Prostate gland (tissue), 2 donors: ENCODE measurements at regions not wholly inside any gene's neighbourhood (a gene's known extent, or its start where the extent isn't known, plus 50 kb on each side); places are given as distances from the start of the nearest gene placed in this dataset.

Experiments used
- DNase-seq: peaks from one replicate; pipeline ENCODE4 v3.0.0-alpha.2; 2019; ENCODE audit warnings: low spot score
- H3K27ac ChIP-seq, 2 donors: fragments of 200-600 bp; sonication (generic); 2 replicates each; pipeline ENCODE4 v1.5.1; 2017 to 2019
- H3K27me3 ChIP-seq: fragments of 200-600 bp; sonication (generic); replicated peaks from 2 replicates; pipeline ENCODE4 v1.5.1; 2019; ENCODE audit not compliant: insufficient read depth
- H3K36me3 ChIP-seq, 2 donors: fragments of 200-600 bp; sonication (generic); 1 replicate in 1 of 2; 2 replicates in 1 of 2; pipeline versions ENCODE4 v1.5.1 to v1.8.1; 2017 to 2019
- H3K4me1 ChIP-seq: fragments of 200-600 bp; sonication (generic); replicated peaks from 2 replicates; pipeline ENCODE4 v1.5.1; 2019
- H3K4me3 ChIP-seq, 2 donors: fragments of 200-600 bp; sonication (generic); 2 replicates each; pipeline ENCODE4 v1.5.1; 2017 to 2019
- H3K9me3 ChIP-seq: fragments of 200-600 bp; sonication (generic); 2 replicates; pipeline ENCODE4 v1.5.1; 2017
- POLR2A ChIP-seq: fragments of 450-650 bp; IDR thresholded peaks from one replicate; pipeline ENCODE4 v1.6.1; 2016; ENCODE audit warnings: antibody characterized with exemption, mild to moderate bottlenecking
- POLR2AphosphoS5 ChIP-seq: sonication (generic); formaldehyde crosslinking; IDR thresholded peaks from one replicate; pipeline ENCODE4 v1.6.1; 2017; ENCODE audit warnings: antibody characterized with exemption
- WGBS: methylation state at CpG from one replicate; pipeline ENCODE4 v1.1.5; 2018; 5-methylcytosine and 5-hydroxymethylcytosine counted together
- intact Hi-C: fragments of 100-400 bp; cut with DNase I; formaldehyde crosslinking; loops from one replicate; pipeline ENCODE4 v1.14.2; 2022
- TF ChIP-seq, protein P1 (sequence below), 4 experiments: fragments of 200-600 bp in 2 of 4; fragments of 450-650 bp in 2 of 4; sonication (generic) in 2 of 4; IDR thresholded peaks; 1 replicate in 3 of 4; 2 replicates in 1 of 4; pipeline ENCODE4 v1.5.1; 2016 to 2019; ENCODE audit warnings: antibody characterized with exemption in 4 of 4, mild to moderate bottlenecking in 2 of 4, moderate library complexity in 2 of 4

DNA sequence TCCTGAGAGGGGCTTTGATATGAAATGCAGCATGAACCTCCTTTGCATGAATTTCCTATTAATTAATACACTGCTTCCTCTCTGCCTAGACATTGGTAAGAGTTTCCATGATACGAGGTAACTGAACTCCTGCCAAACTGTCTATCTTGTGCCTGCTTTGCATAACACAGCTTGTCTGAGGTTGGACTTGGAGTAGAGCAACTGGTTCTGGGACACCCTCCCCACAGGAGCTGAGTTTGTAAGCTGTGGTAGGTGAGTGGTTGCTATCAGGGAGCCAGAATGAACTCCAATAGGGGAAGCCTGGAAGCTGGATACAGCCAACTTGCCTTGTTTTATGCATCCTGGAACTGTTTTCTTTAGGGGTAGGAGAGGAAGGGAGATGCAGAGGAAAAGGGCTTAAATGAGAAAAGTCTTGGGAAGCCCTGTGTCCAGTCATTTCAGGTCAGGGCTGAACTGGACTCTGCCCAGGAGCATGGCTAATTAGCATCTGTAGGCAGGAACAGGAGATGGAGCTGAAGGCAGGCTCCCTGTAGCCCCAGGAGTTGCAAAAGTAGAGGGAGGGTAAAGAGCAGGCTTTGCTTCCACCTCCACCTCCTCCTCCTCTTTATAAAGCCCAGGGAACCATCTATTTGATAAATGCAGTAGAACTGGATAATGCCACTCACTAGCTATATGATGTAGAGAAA lies 73.2 kb upstream of the GPR158 start:
- Histone ChIP-seq H3K27me3 (no peaks in the 10 kb centered on the region), H3K4me1 (no peaks in the 10 kb centered on the region), H3K36me3 (no peaks in the 10 kb centered on the region), H3K9me3 (no peaks in the 10 kb centered on the region), H3K27ac (no peak overlapping the region), H3K4me3 (no peak overlapping the region)
- TF ChIP-seq POLR2A (no peak), POLR2AphosphoS5 (no peak)
- TF ChIP-seq, protein P1, sequence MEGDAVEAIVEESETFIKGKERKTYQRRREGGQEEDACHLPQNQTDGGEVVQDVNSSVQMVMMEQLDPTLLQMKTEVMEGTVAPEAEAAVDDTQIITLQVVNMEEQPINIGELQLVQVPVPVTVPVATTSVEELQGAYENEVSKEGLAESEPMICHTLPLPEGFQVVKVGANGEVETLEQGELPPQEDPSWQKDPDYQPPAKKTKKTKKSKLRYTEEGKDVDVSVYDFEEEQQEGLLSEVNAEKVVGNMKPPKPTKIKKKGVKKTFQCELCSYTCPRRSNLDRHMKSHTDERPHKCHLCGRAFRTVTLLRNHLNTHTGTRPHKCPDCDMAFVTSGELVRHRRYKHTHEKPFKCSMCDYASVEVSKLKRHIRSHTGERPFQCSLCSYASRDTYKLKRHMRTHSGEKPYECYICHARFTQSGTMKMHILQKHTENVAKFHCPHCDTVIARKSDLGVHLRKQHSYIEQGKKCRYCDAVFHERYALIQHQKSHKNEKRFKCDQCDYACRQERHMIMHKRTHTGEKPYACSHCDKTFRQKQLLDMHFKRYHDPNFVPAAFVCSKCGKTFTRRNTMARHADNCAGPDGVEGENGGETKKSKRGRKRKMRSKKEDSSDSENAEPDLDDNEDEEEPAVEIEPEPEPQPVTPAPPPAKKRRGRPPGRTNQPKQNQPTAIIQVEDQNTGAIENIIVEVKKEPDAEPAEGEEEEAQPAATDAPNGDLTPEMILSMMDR (IDR thresholded peaks at IDR 0.05), result no peak
- intact Hi-C loops, result no loop called here
- DNase-seq, result no peak
- WGBS, result 35% methylated on average over 1 of the region's 1 CpG

DNA sequence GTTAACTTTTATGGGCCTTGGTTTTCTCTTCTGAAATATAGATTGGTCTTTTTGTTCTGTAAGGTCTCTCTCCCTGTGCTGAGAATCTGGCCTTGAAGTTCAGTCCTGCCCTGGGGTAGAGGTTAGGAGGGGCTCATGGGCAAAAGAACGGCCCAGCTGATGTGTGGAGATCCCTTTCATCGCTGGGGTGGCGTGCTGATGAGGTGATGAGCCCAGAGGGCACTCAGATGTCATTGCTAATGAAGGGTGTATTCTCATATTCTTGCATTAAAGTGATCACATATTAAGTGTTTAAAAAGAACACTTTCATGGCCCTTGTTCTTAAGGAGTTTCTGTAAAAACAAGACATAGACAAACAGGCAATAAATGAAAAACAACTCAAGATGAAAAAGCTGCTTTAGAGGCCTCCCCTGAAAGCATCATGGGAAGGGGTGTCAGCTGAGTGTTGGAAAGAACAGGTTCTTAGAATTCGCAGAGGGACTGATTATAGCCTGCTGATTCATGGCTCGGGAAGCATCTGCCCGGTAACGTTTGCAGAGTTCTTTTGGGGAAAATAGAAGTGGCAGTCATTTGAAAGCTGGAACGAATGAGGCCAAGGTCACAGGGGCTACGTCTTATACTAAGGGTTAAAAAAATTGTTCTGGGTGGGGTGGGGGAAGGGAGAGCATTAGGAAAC lies 72.5 kb upstream of the GPR158 start:
- no peaks in the 10 kb centered on the region for H3K27me3 ChIP-seq
- no peaks in the 10 kb centered on the region for H3K36me3 ChIP-seq
- H3K27ac ChIP-seq, result no peak overlapping the region
- DNase-seq, result no peak
- H3K4me1 ChIP-seq, result no peaks in the 10 kb centered on the region
- H3K9me3 ChIP-seq, result no peaks in the 10 kb centered on the region
- intact Hi-C loops, result no loop called here
- TF ChIP-seq POLR2AphosphoS5 (no peak), POLR2A (no peak)
- TF ChIP-seq, protein P1 (IDR thresholded peaks at IDR 0.05), result no peak
- 75% methylated on average over 9 of the region's 9 CpGs for WGBS
- H3K4me3 ChIP-seq, result no peak overlapping the region

DNA sequence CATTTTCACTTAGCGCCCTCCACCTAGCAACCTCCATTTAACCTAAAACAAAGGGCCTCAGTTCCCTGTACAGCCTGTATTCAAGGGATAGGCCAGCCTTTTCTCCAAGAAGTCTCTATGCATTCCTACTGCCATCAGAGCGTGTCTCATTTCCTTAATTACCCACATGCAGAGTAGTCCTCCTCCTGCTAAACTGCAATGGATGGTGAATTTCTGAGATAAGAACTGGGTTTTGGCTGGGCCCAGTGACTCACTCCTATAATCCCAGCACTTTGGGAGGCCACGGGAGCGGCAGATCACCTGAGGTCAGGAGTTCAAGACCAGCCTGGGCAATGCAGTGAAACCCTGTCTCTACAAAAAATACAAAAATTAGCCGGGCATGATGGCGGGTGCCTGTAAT lies 71.1 kb upstream of the GPR158 start:
- Histone ChIP-seq H3K36me3 (no peaks in the 10 kb centered on the region), H3K4me3 (no peak overlapping the region), H3K27ac (no peak overlapping the region), H3K4me1 (no peaks in the 10 kb centered on the region), H3K9me3 (no peaks in the 10 kb centered on the region), H3K27me3 (no peaks in the 10 kb centered on the region)
- no peak for DNase-seq
- WGBS, result 97% methylated on average over 6 of the region's 6 CpGs
- TF ChIP-seq POLR2A (no peak), POLR2AphosphoS5 (no peak)
- TF ChIP-seq, protein P1 (IDR thresholded peaks at IDR 0.05), result no peak
- intact Hi-C loops, result no loop called here

DNA sequence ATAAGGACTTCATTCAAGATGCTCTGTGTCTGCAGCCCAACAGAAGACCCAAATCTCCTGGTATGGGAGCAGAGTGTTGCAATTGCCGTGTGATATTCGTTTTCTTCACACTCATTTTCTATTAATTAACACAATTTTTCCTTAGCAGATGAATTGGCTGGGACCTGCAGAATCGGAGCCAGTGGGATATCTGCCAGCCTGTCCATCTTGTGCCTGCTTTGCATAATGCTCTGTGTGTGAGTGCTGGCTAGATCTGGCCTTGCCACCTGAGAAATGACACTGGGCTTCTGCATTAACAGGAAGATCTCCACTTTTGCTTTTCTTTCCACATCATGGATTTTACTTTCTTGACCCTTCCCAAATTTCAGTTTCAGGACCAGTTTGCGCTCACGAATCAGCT lies 70.4 kb upstream of the GPR158 start:
- Histone ChIP-seq H3K27me3 (no peaks in the 10 kb centered on the region), H3K4me1 (no peaks in the 10 kb centered on the region), H3K4me3 (no peak overlapping the region), H3K9me3 (no peaks in the 10 kb centered on the region), H3K27ac (no peak overlapping the region), H3K36me3 (no peaks in the 10 kb centered on the region)
- intact Hi-C loops, result no loop called here
- no peak for DNase-seq
- TF ChIP-seq POLR2AphosphoS5, result no peak
- WGBS, result 77% methylated on average over 5 of the region's 5 CpGs

DNA sequence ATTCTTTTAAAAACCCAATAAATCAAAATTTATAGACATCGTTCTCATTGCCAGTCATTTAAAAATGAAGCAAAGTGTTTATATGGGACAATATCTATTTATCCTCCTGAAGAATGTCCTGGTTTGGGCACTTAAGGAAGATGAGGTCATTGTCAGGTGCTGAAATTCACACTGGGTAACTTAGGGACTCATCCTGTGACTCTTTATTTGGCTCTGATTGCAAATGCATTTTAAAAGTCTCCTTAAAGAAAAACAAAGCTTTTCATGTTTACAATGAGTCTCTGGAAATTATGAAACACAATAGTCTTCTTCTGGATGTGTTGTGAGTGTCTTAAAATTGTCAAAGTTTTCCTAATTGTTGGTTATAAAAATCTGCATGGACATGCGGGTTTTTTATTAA lies 69.5 kb upstream of the GPR158 start:
- TF ChIP-seq POLR2A, result no peak
- no peak for TF ChIP-seq POLR2AphosphoS5
- TF ChIP-seq, protein P1 (IDR thresholded peaks at IDR 0.05), result no peak
- WGBS, result 17% methylated on average over 2 of the region's 2 CpGs
- H3K4me1 ChIP-seq, result no peaks in the 10 kb centered on the region
- H3K36me3 ChIP-seq, result no peaks in the 10 kb centered on the region
- no peak overlapping the region for H3K4me3 ChIP-seq
- DNase-seq, result no peak
- H3K27ac ChIP-seq, result no peak overlapping the region
- intact Hi-C loops, result no loop called here
- H3K27me3 ChIP-seq, result no peaks in the 10 kb centered on the region
- no peaks in the 10 kb centered on the region for H3K9me3 ChIP-seq
